ENCODE measurements at regions not wholly inside any gene's neighbourhood (a gene's known extent, or its start where the extent isn't known, plus 50 kb on each side); places are given as distances from the start of the nearest gene placed in this dataset.

DNA sequence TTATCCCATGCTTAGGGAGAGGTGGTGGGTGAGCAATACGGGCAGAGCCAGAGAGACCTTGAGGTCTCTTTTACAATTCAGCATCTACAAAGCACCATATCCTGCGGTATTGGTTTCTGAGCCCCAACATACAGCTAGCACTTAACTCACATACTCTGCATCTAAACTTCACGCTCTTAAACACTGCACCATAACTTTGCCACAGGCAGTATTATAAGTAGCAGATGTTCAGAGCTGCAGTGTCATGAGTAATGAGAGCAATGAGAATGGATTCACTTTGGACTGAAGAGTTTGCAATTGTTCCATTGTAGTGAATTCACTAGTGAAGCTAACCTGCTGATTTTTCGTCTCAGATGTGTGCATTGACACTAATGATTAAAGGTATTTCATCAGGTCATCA is 93.8 kb downstream of the HS3ST1 start:
- H3K9me3 ChIP-seq (ENCODE audit: insufficient read depth in 2 of 2, low read depth in 1 of 2, low read length in 1 of 2): no peaks in the 10 kb centered on the region
- no peak overlapping the region for H2BK120ac ChIP-seq (replicated peaks; ENCODE audit: low read depth, low read length)
- H3K4me2 ChIP-seq (ENCODE audit: insufficient read depth in 1 of 2, low read depth in 2 of 2, low read length in 2 of 2): no peak overlapping the region
- H3K56ac ChIP-seq (replicated peaks; ENCODE audit: insufficient read length, low read depth, low read length): no peak overlapping the region
- no peak overlapping the region for H3K23ac ChIP-seq (ENCODE audit: insufficient read length)
- H3K79me1 ChIP-seq (ENCODE audit: low read depth, low read length): no peaks in the 10 kb centered on the region
- H2BK15ac ChIP-seq (ENCODE audit: low read length): no peak overlapping the region
- no peak overlapping the region for H2BK20ac ChIP-seq (ENCODE audit: low read length)
- H3K4me3 ChIP-seq (ENCODE audit: extremely low read depth in 1 of 4, insufficient read depth in 2 of 4, low read depth in 3 of 4, low read length in 4 of 4): no peak overlapping the region
- no peak overlapping the region for H3K18ac ChIP-seq (ENCODE audit: extremely low read depth, low read length)
- H4K20me1 ChIP-seq (replicated peaks in 1 of 2; ENCODE audit: control insufficient read depth in 1 of 2, insufficient read depth in 2 of 2, low read length in 2 of 2): no peaks in the 10 kb centered on the region
- H3K4ac ChIP-seq (replicated peaks; ENCODE audit: insufficient read length, low read depth, low read length): peak overlapping the region; percentile 49
- H4K91ac ChIP-seq (replicated peaks; ENCODE audit: insufficient read length, low read length): no peak overlapping the region
- H4K8ac ChIP-seq (ENCODE audit: extremely low read depth, insufficient read depth, low read length): no peak overlapping the region
- H2AK5ac ChIP-seq (ENCODE audit: low read depth, low read length): no peak overlapping the region
- WGBS, 2 experiments (ENCODE audit: extremely low coverage in 1 of 2, insufficient coverage in 1 of 2, insufficient read length in 1 of 2, insufficient replicate concordance in 2 of 2, low coverage in 1 of 2, low lambda C conversion rate in 2 of 2, missing lambda C conversion rate in 1 of 2): 91% methylated on average over 4 of the region's 4 CpGs; no CpG with 5 or more reads in 1 of the 2 experiments
- no peak overlapping the region for H3K27ac ChIP-seq (ENCODE audit: low read depth, low read length)
- H3K14ac ChIP-seq (ENCODE audit: insufficient read length): no peak overlapping the region
- no peak overlapping the region for H4K5ac ChIP-seq (ENCODE audit: insufficient read length, low read depth, low read length)
- H3K79me2 ChIP-seq (ENCODE audit: control insufficient read depth in 1 of 2, insufficient read depth in 2 of 2, low read length in 2 of 2): no peaks in the 10 kb centered on the region
- H3K36me3 ChIP-seq (ENCODE audit: control insufficient read depth in 2 of 4, insufficient read depth in 4 of 4, low read length in 3 of 4): no peaks in the 10 kb centered on the region
- DNase-seq (ENCODE audit: low read depth in 1 of 2, low spot score in 2 of 2): no peak
- H2AFZ ChIP-seq (ENCODE audit: low read length): no peak overlapping the region
- ChIA-PET POLR2A (ENCODE audit: partially characterized antibody) (no interaction called here), CTCF (ENCODE audit: partially characterized antibody) (no interaction called here)
- no peak overlapping the region for H2BK12ac ChIP-seq (ENCODE audit: low read depth, low read length)
- no peak for FAIRE-seq
- H3K23me2 ChIP-seq (ENCODE audit: low read depth, low read length): no peaks in the 10 kb centered on the region
- no peak overlapping the region for H2BK5ac ChIP-seq (ENCODE audit: low read depth, low read length)
- no peak overlapping the region for H3K9ac ChIP-seq (replicated peaks in 1 of 4; ENCODE audit: extremely low read depth in 1 of 4, low read depth in 3 of 4, low read length in 3 of 4)
- H3K27me3 ChIP-seq (replicated peaks in 1 of 4; ENCODE audit: control insufficient read depth in 3 of 4, extremely low read depth in 1 of 4, insufficient read depth in 3 of 4, low read length in 3 of 4): no peaks in the 10 kb centered on the region
- TF ChIP-seq CREB1 (IDR thresholded peaks at IDR 0.05) (no peak), GTF2F1 (IDR thresholded peaks at IDR 0.05; ENCODE audit: borderline replicate concordance, low read depth, low read length) (no peak), ASH2L (IDR thresholded peaks at IDR 0.05; ENCODE audit: low read length) (no peak)
- no peaks in the 10 kb centered on the region for H3K4me1 ChIP-seq (replicated peaks in 1 of 4; ENCODE audit: control insufficient read depth in 3 of 4, insufficient read depth in 4 of 4, low read length in 3 of 4)

All from H1 (cell line).